ENCODE measurements at regions not wholly inside any gene's neighbourhood (a gene's known extent, or its start where the extent isn't known, plus 50 kb on each side); places are given as distances from the start of the nearest gene placed in this dataset.

- intact Hi-C loops (cut with micrococcal nuclease): no loop called here
- H3K27ac ChIP-seq (ENCODE audit: low read depth, low read length): no peak overlapping the region
- no peaks in the 10 kb centered on the region for H3K4me1 ChIP-seq (ENCODE audit: control insufficient read depth in 1 of 2, insufficient read depth in 2 of 2, low read length in 2 of 2)
- no peaks in the 10 kb centered on the region for H3K9me2 ChIP-seq (ENCODE audit: insufficient read depth)
- ChIA-PET CTCF (no interaction called here), RAD21 (ENCODE audit: low non-redundant PET in 1 of 2, low total read pairs in 2 of 2, uncharacterized antibody in 2 of 2, unreplicated experiment in 2 of 2) (interaction anchor here in 1 of 2 experiments (0.6 kb wide), 1 partner anchor 349 kb away, joined by 3 read pairs; no protein-coding TSS in a partner anchor), POLR2A (no interaction called here)
- BruUV-seq (replicated peaks): no TSS peak
- no peak overlapping the region for H2AFZ ChIP-seq (ENCODE audit: low read depth, low read length, poor library complexity, severe bottlenecking)
- no peaks in the 10 kb centered on the region for H3K9me3 ChIP-seq (ENCODE audit: control insufficient read depth in 1 of 2, insufficient read depth in 1 of 2, low read depth in 1 of 2, low read length in 2 of 2)
- no peaks in the 10 kb centered on the region for H3K36me3 ChIP-seq (ENCODE audit: control insufficient read depth in 1 of 2, insufficient read depth in 2 of 2, low read length in 2 of 2)
- H3K4me3 ChIP-seq (replicated peaks in 1 of 2; ENCODE audit: low read depth in 1 of 2, low read length in 2 of 2): no peak overlapping the region
- H3K9ac ChIP-seq (ENCODE audit: low read length): no peak overlapping the region
- no peaks in the 10 kb centered on the region for H3K79me2 ChIP-seq (ENCODE audit: insufficient read depth, low read length)
- no peaks in the 10 kb centered on the region for H3K27me3 ChIP-seq (ENCODE audit: insufficient read depth, low read length)
- H4K20me1 ChIP-seq (ENCODE audit: insufficient read depth): no peaks in the 10 kb centered on the region
- ATAC-seq (no peak), DNase-seq (ENCODE audit: low read depth, low spot score) (no peak)
- TF ChIP-seq ATF3 (IDR thresholded peaks at IDR 0.05) (no peak), ZFX (IDR thresholded peaks at IDR 0.05) (no peak), SIN3A (IDR thresholded peaks at IDR 0.05; ENCODE audit: low read depth) (no peak), CBX3 (IDR thresholded peaks at IDR 0.05; ENCODE audit: low read depth) (no peak), ZBTB33 (IDR thresholded peaks at IDR 0.05; ENCODE audit: extremely low read depth, insufficient replicate concordance, low read length) (no peak), CTCF (IDR thresholded peaks at IDR 0.05 in 2 of 3, conservative IDR thresholded peaks at IDR 0.05 in 1 of 3; ENCODE audit: borderline replicate concordance in 1 of 3, insufficient read depth in 1 of 3, low read depth in 2 of 3, low read length in 2 of 3) (no peak), SRF (IDR thresholded peaks at IDR 0.05; ENCODE audit: low read depth) (no peak), CEBPB (IDR thresholded peaks at IDR 0.05; ENCODE audit: low read depth) (no peak), RAD21 (IDR thresholded peaks at IDR 0.05; ENCODE audit: low read depth) (no peak)
- no peak overlapping the region for H3K4me2 ChIP-seq (ENCODE audit: low read length)
These were observed 346.3 kb downstream of the ENC1 start for GRCh38 chr5:74294231-74294705.
